Neuronal stem cell (in vitro differentiated cells): ENCODE measurements at regions not wholly inside any gene's neighbourhood (a gene's known extent, or its start where the extent isn't known, plus 50 kb on each side); places are given as distances from the start of the nearest gene placed in this dataset.
"Not testable (repeated sequence)": the region's sequence is repeated elsewhere in the genome, so short reads cannot be mapped to it uniquely, and the experiment has no call there.

Source experiments
- DNase-seq: peaks from one replicate; pipeline ENCODE4 v3.0.0-alpha.2; 2013; ENCODE audit warnings: low spot score
- H2AFZ ChIP-seq: one replicate; pipeline ENCODE4 v1.6.1; 2013; ENCODE audit warnings: mild to moderate bottlenecking, low read length, inconsistent platforms
- H2AK5ac ChIP-seq: 2 replicates; pipeline ENCODE4 v1.6.1; 2013; ENCODE audit warnings: low read depth, mild to moderate bottlenecking, inconsistent platforms, low read length, moderate library complexity, mixed read lengths
- H2BK120ac ChIP-seq: 2 replicates; pipeline ENCODE4 v1.6.1; 2013; ENCODE audit warnings: low read depth, mild to moderate bottlenecking, inconsistent platforms, low read length, moderate library complexity, mixed read lengths
- H2BK12ac ChIP-seq: one replicate; pipeline ENCODE4 v1.6.1; 2013; ENCODE audit warnings: low read length, inconsistent platforms
- H2BK15ac ChIP-seq: 2 replicates; pipeline ENCODE4 v1.6.1; 2013; ENCODE audit warnings: mild to moderate bottlenecking, low read length, inconsistent platforms, mixed read lengths
- H2BK5ac ChIP-seq: one replicate; pipeline ENCODE4 v1.6.1; 2013; ENCODE audit warnings: inconsistent platforms, mild to moderate bottlenecking, low read length, moderate library complexity
- H3K14ac ChIP-seq: one replicate; pipeline ENCODE4 v1.6.1; 2013; ENCODE audit warnings: low read length, inconsistent platforms
- H3K18ac ChIP-seq: 2 replicates; pipeline ENCODE4 v1.6.1; 2013; ENCODE audit warnings: low read length, inconsistent platforms
- H3K23ac ChIP-seq: 2 replicates; pipeline ENCODE4 v1.6.1; 2013; ENCODE audit warnings: low read depth, mild to moderate bottlenecking, mixed read lengths, low read length, inconsistent platforms; ENCODE audit not compliant: poor library complexity
- H3K27ac ChIP-seq: replicated peaks from 3 replicates; pipeline ENCODE4 v1.5.1; 2013; ENCODE audit warnings: low read length, inconsistent platforms
- H3K27me3 ChIP-seq, 3 experiments: 2 replicates each; pipeline ENCODE4 v1.6.1; 2013; ENCODE audit warnings: low read length in 3 of 3, mild to moderate bottlenecking in 2 of 3, inconsistent platforms in 1 of 3, low read depth in 1 of 3, mixed read lengths in 1 of 3, moderate library complexity in 1 of 3; ENCODE audit not compliant: control insufficient read depth in 3 of 3, insufficient read depth in 3 of 3
- H3K36me3 ChIP-seq, 2 donors: replicated peaks in 1 of 2; 2 replicates each; pipeline ENCODE4 v1.6.1; 2013; ENCODE audit warnings: low read length in 2 of 2; ENCODE audit not compliant: control insufficient read depth in 2 of 2, insufficient read depth in 2 of 2
- H3K4ac ChIP-seq: 2 replicates; pipeline ENCODE4 v1.6.1; 2013; ENCODE audit warnings: inconsistent platforms, mild to moderate bottlenecking, low read length, moderate library complexity
- H3K4me1 ChIP-seq, 2 donors: 1 replicate in 1 of 2; 2 replicates in 1 of 2; pipeline ENCODE4 v1.6.1; 2013; ENCODE audit warnings: low read length in 2 of 2, low read depth in 1 of 2; ENCODE audit not compliant: control insufficient read depth in 2 of 2, insufficient read depth in 1 of 2
- H3K4me2 ChIP-seq: one replicate; pipeline ENCODE4 v1.6.1; 2013; ENCODE audit warnings: mild to moderate bottlenecking, low read length, inconsistent platforms; ENCODE audit not compliant: insufficient read depth, poor library complexity, severe bottlenecking
- H3K4me3 ChIP-seq, 2 donors: 2 replicates each; pipeline ENCODE4 v1.5.1; 2013; ENCODE audit warnings: low read length in 2 of 2, mild to moderate bottlenecking in 2 of 2, inconsistent platforms in 1 of 2, moderate library complexity in 1 of 2
- H3K79me1 ChIP-seq: one replicate; pipeline ENCODE4 v1.6.1; 2013; ENCODE audit warnings: low read depth, mild to moderate bottlenecking, inconsistent platforms, low read length, moderate library complexity
- H3K9ac ChIP-seq: one replicate; pipeline ENCODE4 v1.6.1; 2013; ENCODE audit warnings: mild to moderate bottlenecking, low read depth, low read length, inconsistent platforms; ENCODE audit not compliant: poor library complexity
- H3K9me3 ChIP-seq, 2 donors: replicated peaks in 1 of 2; 2 replicates each; pipeline versions ENCODE3 to v1.6.1; 2013; ENCODE audit warnings: low read length in 2 of 2, mild to moderate bottlenecking in 2 of 2, inconsistent platforms in 1 of 2, low read depth in 1 of 2, mixed read lengths in 1 of 2, moderate library complexity in 1 of 2; ENCODE audit not compliant: control insufficient read depth in 2 of 2, insufficient read depth in 1 of 2
- H4K8ac ChIP-seq: one replicate; pipeline ENCODE4 v1.6.1; 2013; ENCODE audit warnings: low read depth, mild to moderate bottlenecking, inconsistent platforms, low read length, moderate library complexity
- H4K91ac ChIP-seq: one replicate; pipeline ENCODE4 v1.6.1; 2013; ENCODE audit warnings: low read length, low read depth, mild to moderate bottlenecking, inconsistent platforms; ENCODE audit not compliant: poor library complexity
- whole genome bisulfite sequencing, 2 donors: extraction: QIAGEN DNeasy Blood & Tissue Kit; methylation state at CpG; one replicate each; pipeline ENCODE4 v1.1.7; 2013; ENCODE audit warnings: missing lambda C conversion rate in 2 of 2, mixed read lengths in 1 of 2; ENCODE audit not compliant: insufficient read length in 2 of 2, insufficient replicate concordance in 1 of 2; ENCODE audit errors: extremely low coverage in 2 of 2; 5-methylcytosine and 5-hydroxymethylcytosine counted together

- H3K4me3 ChIP-seq = no peak overlapping the region
- H3K14ac ChIP-seq = no peak overlapping the region
- H2BK5ac ChIP-seq = no peak overlapping the region
- no peak overlapping the region for H3K4ac ChIP-seq
- no peak overlapping the region for H3K9ac ChIP-seq
- no peak overlapping the region for H4K8ac ChIP-seq
- no peak overlapping the region for H3K27ac ChIP-seq
- peaks cover 0 to 5% of the 10 kb centered on the region in 2 donors for H3K4me1 ChIP-seq
- H3K9me3 ChIP-seq = no peaks in the 10 kb centered on the region
- no peak overlapping the region for H2AFZ ChIP-seq
- H3K4me2 ChIP-seq = no peak overlapping the region
- no peak overlapping the region for H3K18ac ChIP-seq
- H3K27me3 ChIP-seq = no peaks in the 10 kb centered on the region
- peaks cover 7% of the 10 kb centered on the region for H3K79me1 ChIP-seq
- H2BK12ac ChIP-seq = no peak overlapping the region
- no peak overlapping the region for H3K23ac ChIP-seq
- no CpG with 5 or more reads among the region's 8 CpGs for WGBS, 2 donors
- H4K91ac ChIP-seq = no peak overlapping the region
- no peak overlapping the region for H2BK120ac ChIP-seq
- no peak overlapping the region for H2AK5ac ChIP-seq
- DNase-seq = no peak
- H2BK15ac ChIP-seq = no peak overlapping the region
- H3K36me3 ChIP-seq = no peaks in the 10 kb centered on the region
Observed at GRCh38 chr14:71433303-71433702, 498.9 kb upstream of the RGS6 start.

GRCh38 chr14:71435641-71436040 lies 496.6 kb upstream of the RGS6 start:
- not testable (repeated sequence) for H2BK120ac ChIP-seq, H3K4me1 ChIP-seq, H3K18ac ChIP-seq, H3K27ac ChIP-seq, H4K8ac ChIP-seq, DNase-seq, H3K9me3 ChIP-seq, H3K23ac ChIP-seq, H2AFZ ChIP-seq, H3K4ac ChIP-seq, H3K36me3 ChIP-seq, H4K91ac ChIP-seq, H3K4me2 ChIP-seq, H2AK5ac ChIP-seq, H2BK5ac ChIP-seq, H3K79me1 ChIP-seq, H3K27me3 ChIP-seq, H3K4me3 ChIP-seq, H2BK15ac ChIP-seq, H2BK12ac ChIP-seq, H3K9ac ChIP-seq, H3K14ac ChIP-seq
- WGBS, 2 donors = no CpG with 5 or more reads among the region's 2 CpGs

GRCh38 chr14:71437870-71438269 lies 494.4 kb upstream of the RGS6 start:
- H2BK15ac ChIP-seq = no peak overlapping the region
- no peak overlapping the region for H2BK120ac ChIP-seq
- no peak overlapping the region for H2AFZ ChIP-seq
- H4K8ac ChIP-seq = no peak overlapping the region
- peaks cover 0 to 3% of the 10 kb centered on the region in 2 donors for H3K4me1 ChIP-seq
- no peak overlapping the region for H3K4ac ChIP-seq
- no peak overlapping the region for H3K14ac ChIP-seq
- H3K4me2 ChIP-seq = no peak overlapping the region
- WGBS, 2 donors = 100% methylated on average over 1 of the region's 4 CpGs; no CpG with 5 or more reads in 1 of the 2 donors
- H2BK5ac ChIP-seq = no peak overlapping the region
- no peaks in the 10 kb centered on the region for H3K27me3 ChIP-seq
- no peak overlapping the region for H3K18ac ChIP-seq
- no peaks in the 10 kb centered on the region for H3K9me3 ChIP-seq
- H3K4me3 ChIP-seq = no peak overlapping the region
- H2BK12ac ChIP-seq = no peak overlapping the region
- no peak overlapping the region for H4K91ac ChIP-seq
- no peak overlapping the region for H3K23ac ChIP-seq
- peaks cover 7% of the 10 kb centered on the region for H3K79me1 ChIP-seq
- H3K27ac ChIP-seq = no peak overlapping the region
- H2AK5ac ChIP-seq = no peak overlapping the region
- no peak overlapping the region for H3K9ac ChIP-seq
- no peak for DNase-seq
- H3K36me3 ChIP-seq = no peaks in the 10 kb centered on the region

- Histone ChIP-seq H3K36me3 (no peaks in the 10 kb centered on the region), H4K91ac (no peak overlapping the region), H3K9ac (no peak overlapping the region), H2BK120ac (no peak overlapping the region), H3K4me1 (peaks cover 0 to 3% of the 10 kb centered on the region in 2 donors), H3K27me3 (no peaks in the 10 kb centered on the region), H2BK12ac (no peak overlapping the region), H2BK5ac (no peak overlapping the region), H2AFZ (no peak overlapping the region), H3K14ac (no peak overlapping the region), H3K4ac (no peak overlapping the region), H3K9me3 (no peaks in the 10 kb centered on the region), H3K79me1 (peaks cover 5% of the 10 kb centered on the region), H4K8ac (no peak overlapping the region), H3K23ac (no peak overlapping the region), H3K27ac (no peak overlapping the region), H2BK15ac (no peak overlapping the region), H3K18ac (no peak overlapping the region), H3K4me2 (no peak overlapping the region), H3K4me3 (no peak overlapping the region), H2AK5ac (no peak overlapping the region)
- DNase-seq = no peak
- WGBS, 2 donors = no CpG with 5 or more reads among the region's 2 CpGs
Observed at GRCh38 chr14:71438684-71439083, 493.5 kb upstream of the RGS6 start.
